Thyroid gland (tissue), 4 donors: ENCODE measurements at regions not wholly inside any gene's neighbourhood (a gene's known extent, or its start where the extent isn't known, plus 50 kb on each side); places are given as distances from the start of the nearest gene placed in this dataset.

ENCODE experiments used
- POLR2A ChIP-seq, 2 donors: fragments of 450-650 bp; IDR thresholded peaks; one replicate each; pipeline ENCODE4 v1.6.1; 2017; ENCODE audit warnings: antibody characterized with exemption in 2 of 2, mild to moderate bottlenecking in 2 of 2, moderate library complexity in 1 of 2
- TF ChIP-seq, protein P1 (sequence below), 6 experiments: fragments of 200-600 bp in 3 of 6; fragments of 450-650 bp in 3 of 6; sonication (generic) in 3 of 6; IDR thresholded peaks; one replicate each; pipeline ENCODE4 v1.5.1; 2016 to 2019; ENCODE audit warnings: antibody characterized with exemption in 6 of 6, mild to moderate bottlenecking in 2 of 6, inconsistent platforms in 1 of 6, moderate library complexity in 1 of 6

DNA sequence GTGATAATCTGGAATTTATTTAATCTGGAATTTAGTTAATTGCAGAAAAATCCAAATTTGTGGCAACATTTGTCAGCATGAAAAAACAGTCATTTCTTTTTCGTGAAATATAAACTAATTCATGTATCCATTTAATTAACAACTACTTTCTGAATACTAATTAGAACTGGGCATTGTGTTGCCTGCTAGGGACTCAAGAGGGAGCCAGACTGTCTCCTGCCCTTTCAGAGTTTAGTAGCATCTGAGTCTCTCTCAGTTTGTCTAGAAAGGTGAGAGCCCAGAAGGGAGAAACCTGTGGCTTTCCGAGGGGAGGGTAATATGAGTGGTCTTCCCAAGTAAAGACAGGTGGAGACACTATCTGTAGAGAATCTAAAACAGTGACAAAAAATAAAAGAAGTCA is 210.9 kb upstream of the HDDC2 start:
- TF ChIP-seq, protein P1, sequence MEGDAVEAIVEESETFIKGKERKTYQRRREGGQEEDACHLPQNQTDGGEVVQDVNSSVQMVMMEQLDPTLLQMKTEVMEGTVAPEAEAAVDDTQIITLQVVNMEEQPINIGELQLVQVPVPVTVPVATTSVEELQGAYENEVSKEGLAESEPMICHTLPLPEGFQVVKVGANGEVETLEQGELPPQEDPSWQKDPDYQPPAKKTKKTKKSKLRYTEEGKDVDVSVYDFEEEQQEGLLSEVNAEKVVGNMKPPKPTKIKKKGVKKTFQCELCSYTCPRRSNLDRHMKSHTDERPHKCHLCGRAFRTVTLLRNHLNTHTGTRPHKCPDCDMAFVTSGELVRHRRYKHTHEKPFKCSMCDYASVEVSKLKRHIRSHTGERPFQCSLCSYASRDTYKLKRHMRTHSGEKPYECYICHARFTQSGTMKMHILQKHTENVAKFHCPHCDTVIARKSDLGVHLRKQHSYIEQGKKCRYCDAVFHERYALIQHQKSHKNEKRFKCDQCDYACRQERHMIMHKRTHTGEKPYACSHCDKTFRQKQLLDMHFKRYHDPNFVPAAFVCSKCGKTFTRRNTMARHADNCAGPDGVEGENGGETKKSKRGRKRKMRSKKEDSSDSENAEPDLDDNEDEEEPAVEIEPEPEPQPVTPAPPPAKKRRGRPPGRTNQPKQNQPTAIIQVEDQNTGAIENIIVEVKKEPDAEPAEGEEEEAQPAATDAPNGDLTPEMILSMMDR (IDR thresholded peaks at IDR 0.05): no peak
- no peak for TF ChIP-seq POLR2A (IDR thresholded peaks at IDR 0.05)
